Erythroblast (primary cell): ENCODE measurements at regions not wholly inside any gene's neighbourhood (a gene's known extent, or its start where the extent isn't known, plus 50 kb on each side); places are given as distances from the start of the nearest gene placed in this dataset.

Experiments used
- DNase-seq, 2 experiments: peaks; one replicate each; lab custom pipeline; 2025; lab: John Stamatoyannopoulos, UW
- GATA1 ChIP-seq: IDR thresholded peaks from 2 replicates; pipeline ENCODE4 v1.6.1; 2011; ENCODE audit warnings: low read depth, mild to moderate bottlenecking, control low read depth, low read length, moderate library complexity
- POLR2A ChIP-seq: IDR thresholded peaks from 2 replicates; pipeline ENCODE4 v1.6.1; 2011; ENCODE audit warnings: mild to moderate bottlenecking, low read length

GRCh38 chr15:25931851-25932250, 68.7 kb upstream of the ATP10A start:
- DNase-seq: no peak

DNA sequence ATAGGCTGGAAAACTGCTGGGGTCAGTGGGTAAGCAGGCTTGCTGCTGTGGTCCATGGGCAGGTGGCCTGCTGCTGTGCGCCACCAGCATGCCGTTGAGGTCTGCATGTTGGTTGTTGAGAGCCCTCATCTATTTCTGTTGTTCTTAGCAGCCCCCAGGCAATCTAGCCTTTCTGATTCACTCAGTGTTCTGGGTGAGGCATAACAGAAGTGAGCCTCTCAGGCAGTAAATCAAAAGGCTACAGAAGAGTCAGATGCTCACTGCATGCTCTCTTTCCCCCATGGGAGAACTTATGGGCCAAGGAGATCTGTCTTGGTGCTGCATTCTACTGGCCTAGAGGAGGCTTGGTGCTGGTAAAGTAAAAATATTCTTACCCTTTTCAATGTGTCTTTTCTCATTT, 67.8 kb upstream of the ATP10A start:
- TF ChIP-seq GATA1 (no peak), POLR2A (no peak)
- no peak for DNase-seq

More at GRCh38 chr15:25931851-25932250, 68.7 kb upstream of the ATP10A start:
- TF ChIP-seq POLR2A (no peak), GATA1 (no peak)
